GM04504 (cell line): ENCODE measurements at regions not wholly inside any gene's neighbourhood (a gene's known extent, or its start where the extent isn't known, plus 50 kb on each side); places are given as distances from the start of the nearest gene placed in this dataset.
A peak's percentile ranks its signal among the peaks of the same experiment; 100 is the strongest.
"Not testable (repeated sequence)": the region's sequence is repeated elsewhere in the genome, so short reads cannot be mapped to it uniquely, and the experiment has no call there.

ENCODE experiments used
- DNase-seq: peaks from one replicate; pipeline ENCODE4 v3.0.0-alpha.2; 2012; ENCODE audit warnings: low read depth

DNA sequence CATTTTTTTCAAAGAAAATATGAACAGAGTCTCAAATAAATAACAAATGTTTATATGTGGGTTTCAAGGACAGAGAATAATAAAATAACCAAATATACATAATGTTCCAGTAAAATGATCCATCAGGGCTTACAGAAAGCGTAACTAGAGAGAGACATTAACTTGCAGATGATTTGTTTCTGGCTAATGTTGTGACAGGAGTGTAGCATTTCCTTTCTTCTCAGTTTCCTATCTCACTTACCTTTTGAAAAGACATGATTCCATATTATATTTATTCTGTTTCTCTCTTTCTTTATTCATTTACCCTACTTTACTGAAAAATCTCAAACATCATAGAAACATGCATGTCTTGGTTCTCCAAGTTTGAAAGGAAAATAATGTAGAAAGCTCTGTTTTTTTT is 451.3 kb upstream of the CDH9 start:
- no peak for DNase-seq

DNA sequence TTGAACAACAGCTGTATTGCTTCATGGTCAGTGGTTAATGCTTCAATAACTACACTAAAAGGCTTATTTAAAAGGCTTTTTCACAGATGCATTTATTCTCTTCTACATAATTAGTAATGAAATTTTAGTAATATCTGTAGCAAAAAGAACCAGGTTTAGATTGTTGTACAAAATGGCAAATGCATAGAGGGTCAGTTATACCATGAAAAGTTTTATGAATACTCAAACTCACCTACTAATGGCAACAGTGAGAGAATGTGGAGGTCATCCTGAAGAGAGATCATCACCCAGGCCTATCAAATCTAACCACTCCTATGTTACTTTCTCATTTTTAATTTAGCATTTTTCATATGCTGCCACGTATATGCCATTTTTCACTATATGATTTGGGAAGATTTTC is 444.3 kb upstream of the CDH9 start:
- DNase-seq = no peak

DNA sequence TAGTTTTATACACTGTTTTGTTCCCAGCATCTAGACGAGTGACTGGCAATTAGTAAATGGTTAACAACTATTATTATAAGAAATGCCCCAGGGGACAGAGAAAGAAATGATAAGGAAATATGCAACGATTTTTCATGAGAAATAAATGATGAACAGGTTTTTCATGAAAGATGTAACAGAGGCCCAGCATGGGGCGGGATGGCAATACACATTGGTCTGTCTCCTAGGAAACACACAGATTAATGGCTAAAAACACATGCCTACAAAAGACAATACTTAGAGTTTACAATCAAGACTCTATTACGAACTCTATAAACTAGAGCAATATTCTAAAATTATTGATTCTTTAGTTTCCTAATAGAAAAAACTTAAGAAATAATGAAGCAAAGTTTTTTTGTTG is 441.5 kb upstream of the CDH9 start:
- DNase-seq = no peak

GRCh38 chr5:27477550-27477949 is 439.2 kb upstream of the CDH9 start:
- no peak for DNase-seq

- no peak for DNase-seq
These were observed 438.1 kb upstream of the CDH9 start for GRCh38 chr5:27476356-27476988.

GRCh38 chr5:27475063-27475462 is 436.7 kb upstream of the CDH9 start:
- no peak for DNase-seq

- DNase-seq = no peak
These were observed 436.0 kb upstream of the CDH9 start for GRCh38 chr5:27474395-27474794.

DNA sequence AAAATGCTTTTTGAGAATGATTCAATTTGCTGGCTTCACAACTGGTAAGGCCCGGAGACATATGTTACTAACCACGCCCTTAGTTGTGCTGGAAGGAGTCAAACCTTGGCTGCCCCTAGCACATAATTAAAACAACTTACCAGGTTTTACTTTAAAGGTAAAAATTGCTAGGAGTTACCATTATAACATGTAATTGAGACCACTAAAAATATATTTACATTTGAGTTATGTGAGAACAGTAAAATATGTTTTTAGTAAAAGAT is 435.6 kb upstream of the CDH9 start:
- DNase-seq = no peak

GRCh38 chr5:27473307-27474046 is 435.1 kb upstream of the CDH9 start:
- no peak for DNase-seq

DNA sequence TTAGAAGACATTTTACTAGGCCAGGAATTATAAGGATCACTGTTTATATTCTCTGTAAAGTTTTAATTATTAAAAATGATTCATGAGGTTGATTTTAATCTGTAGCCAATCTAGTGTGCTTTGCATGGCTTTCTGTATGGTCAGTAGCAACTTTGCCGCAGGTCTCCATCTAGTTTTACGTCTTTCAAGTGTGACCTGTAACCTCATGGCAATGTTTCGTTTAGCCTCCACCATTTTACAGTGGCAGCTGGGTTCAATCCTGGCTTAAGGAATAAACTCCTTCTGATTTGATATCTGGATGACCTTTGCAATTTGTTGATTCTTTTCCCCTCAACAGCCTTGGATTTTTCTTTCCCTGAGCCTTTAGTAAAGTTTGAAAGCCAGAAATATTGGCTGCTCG is 434.5 kb upstream of the CDH9 start:
- DNase-seq = no peak

GRCh38 chr5:27472000-27472763 is 433.8 kb upstream of the CDH9 start:
- DNase-seq = peak; percentile 11

DNA sequence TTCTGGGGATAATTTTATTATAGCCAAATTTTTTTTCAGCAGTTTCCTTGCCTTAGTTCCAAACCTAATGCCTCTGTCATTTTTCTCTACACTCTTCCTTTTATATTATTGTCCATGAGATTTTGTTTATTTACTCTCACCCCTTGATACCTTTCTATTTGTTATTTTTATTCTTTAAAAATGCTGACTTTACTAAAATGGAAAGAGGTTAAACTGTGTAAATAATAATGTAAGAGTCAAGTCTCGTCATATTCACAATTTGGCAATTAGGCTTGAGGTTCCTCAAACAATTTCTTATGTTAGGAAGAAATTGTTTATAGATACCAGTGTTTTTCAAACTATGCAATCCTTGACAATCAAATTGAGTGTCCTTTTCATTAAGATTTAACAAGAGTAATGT is 428.6 kb upstream of the CDH9 start:
- DNase-seq = no peak

DNA sequence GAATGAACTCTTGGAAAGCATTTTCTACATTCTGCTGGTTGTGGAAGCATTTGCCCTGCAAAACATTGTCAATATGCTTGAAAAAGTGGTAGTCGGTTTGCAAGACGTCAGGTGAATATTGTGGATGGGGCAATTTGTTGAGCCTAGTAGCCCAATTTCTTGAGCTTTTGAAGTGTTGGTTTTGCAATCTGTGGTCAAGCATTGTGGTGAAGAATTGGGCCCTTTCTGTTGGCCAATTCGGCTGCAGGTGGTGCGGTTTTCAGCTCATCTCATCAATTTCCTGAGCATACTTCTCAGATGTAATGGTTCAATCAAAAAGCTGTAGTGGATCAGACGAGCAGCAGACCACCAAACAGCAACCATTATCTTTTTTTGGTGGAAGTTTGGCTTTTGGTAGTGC is 426.8 kb upstream of the CDH9 start:
- no peak for DNase-seq

GRCh38 chr5:27463446-27464149 is 425.2 kb upstream of the CDH9 start:
- DNase-seq = no peak

GRCh38 chr5:27462936-27463335 is 424.6 kb upstream of the CDH9 start:
- no peak for DNase-seq

DNA sequence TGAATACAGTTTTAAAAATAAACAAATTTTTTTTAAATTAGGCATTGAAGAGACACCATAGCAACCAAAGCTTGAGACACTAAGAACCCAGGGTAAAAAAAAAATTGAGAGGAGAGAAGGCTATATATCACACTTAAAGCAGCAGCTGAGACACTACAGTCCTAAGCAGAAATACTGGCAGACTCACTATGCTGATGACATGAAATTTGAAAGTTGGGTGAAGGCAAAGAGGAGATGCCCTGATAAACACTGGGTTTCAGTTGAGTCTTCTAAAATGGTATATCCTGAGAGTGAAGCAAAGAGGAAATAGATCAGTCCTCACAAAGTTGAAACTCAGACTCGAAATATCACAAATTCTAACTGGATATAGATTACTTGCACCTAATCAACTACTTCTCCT is 419.9 kb upstream of the CDH9 start:
- DNase-seq = no peak

- no peak for DNase-seq
These were observed 413.0 kb upstream of the CDH9 start for GRCh38 chr5:27451377-27451776.

- DNase-seq = no peak
These were observed 412.2 kb upstream of the CDH9 start for GRCh38 chr5:27450607-27451006.

GRCh38 chr5:27439383-27439782 is 401.0 kb upstream of the CDH9 start:
- not testable (repeated sequence) for DNase-seq

- no peak for DNase-seq
These were observed 399.3 kb upstream of the CDH9 start for GRCh38 chr5:27437594-27438200.

GRCh38 chr5:27434335-27434734 is 395.9 kb upstream of the CDH9 start:
- no peak for DNase-seq

DNA sequence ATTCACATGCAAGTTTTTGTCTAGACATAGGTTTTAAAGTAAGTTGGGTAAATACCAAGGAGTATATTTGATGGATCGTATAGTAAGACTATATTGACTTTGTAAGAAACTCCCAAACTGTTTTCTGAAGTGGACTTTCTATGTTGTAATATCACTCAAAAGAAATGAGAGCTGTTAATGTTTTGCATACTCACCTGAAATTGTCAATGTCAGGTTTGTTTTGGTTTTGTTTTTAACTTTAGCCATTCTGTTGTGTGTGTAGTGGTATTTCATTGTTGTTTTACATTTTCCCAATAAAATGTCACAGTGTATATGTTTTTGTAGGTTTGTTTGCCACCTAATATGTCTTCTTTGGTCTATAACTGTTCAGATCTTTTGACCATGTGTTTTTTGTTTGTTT is 375.7 kb upstream of the CDH9 start:
- DNase-seq = no peak

- no peak for DNase-seq
These were observed 374.0 kb upstream of the CDH9 start for GRCh38 chr5:27412384-27412783.
